ENCODE measurements at regions not wholly inside any gene's neighbourhood (a gene's known extent, or its start where the extent isn't known, plus 50 kb on each side); places are given as distances from the start of the nearest gene placed in this dataset.

- DNase-seq = no peak
Observed at GRCh38 chr13:55234311-55234710, 1906.4 kb upstream of the PRR20A start.

GRCh38 chr13:55245005-55245644 lies 1895.6 kb upstream of the PRR20A start:
- DNase-seq = no peak

- no peak for DNase-seq
Observed at GRCh38 chr13:55255236-55255635, 1885.5 kb upstream of the PRR20A start.

- DNase-seq = no peak
Observed at GRCh38 chr13:55263045-55263444, 1877.7 kb upstream of the PRR20A start.

GRCh38 chr13:55266644-55267043 lies 1874.1 kb upstream of the PRR20A start:
- DNase-seq = no peak

GRCh38 chr13:55298201-55298600 lies 1842.5 kb upstream of the PRR20A start:
- no peak for DNase-seq

GRCh38 chr13:55302568-55302967 lies 1838.2 kb upstream of the PRR20A start:
- DNase-seq = no peak

- DNase-seq = no peak
Observed at GRCh38 chr13:55307909-55308308, 1832.8 kb upstream of the PRR20A start.

GRCh38 chr13:55341891-55342290 lies 1798.8 kb upstream of the PRR20A start:
- DNase-seq = no peak

GRCh38 chr13:55345224-55345623 lies 1795.5 kb upstream of the PRR20A start:
- DNase-seq = no peak

GRCh38 chr13:55347528-55347927 lies 1793.2 kb upstream of the PRR20A start:
- no peak for DNase-seq

- DNase-seq = no peak
Observed at GRCh38 chr13:55359067-55359466, 1781.7 kb upstream of the PRR20A start.

GRCh38 chr13:55361141-55361540 lies 1779.6 kb upstream of the PRR20A start:
- no peak for DNase-seq

GRCh38 chr13:55366676-55367075 lies 1774.0 kb upstream of the PRR20A start:
- DNase-seq = no peak

GRCh38 chr13:55394470-55394869 lies 1746.2 kb upstream of the PRR20A start:
- no peak for DNase-seq

- no peak for DNase-seq
Observed at GRCh38 chr13:55402870-55403269, 1737.8 kb upstream of the PRR20A start.

GRCh38 chr13:55403887-55404487 lies 1736.7 kb upstream of the PRR20A start:
- no peak for DNase-seq

GRCh38 chr13:55410398-55411330 lies 1730.1 kb upstream of the PRR20A start:
- no peak for DNase-seq

GRCh38 chr13:55418095-55418494 lies 1722.6 kb upstream of the PRR20A start:
- no peak for DNase-seq

- DNase-seq = no peak
Observed at GRCh38 chr13:55432814-55433213, 1707.9 kb upstream of the PRR20A start.

GRCh38 chr13:55437162-55437561 lies 1703.6 kb upstream of the PRR20A start:
- DNase-seq = no peak

- DNase-seq = no peak
Observed at GRCh38 chr13:55439450-55439849, 1701.3 kb upstream of the PRR20A start.
